Amniotic stem cell (primary cell): ENCODE measurements at regions not wholly inside any gene's neighbourhood (a gene's known extent, or its start where the extent isn't known, plus 50 kb on each side); places are given as distances from the start of the nearest gene placed in this dataset.

Experiments used
- DNase-seq: peaks from one replicate; lab custom pipeline; 2025; lab: John Stamatoyannopoulos, UW

GRCh38 chr20:23205611-23206041, 119.5 kb upstream of the CD93 start:
- no peak for DNase-seq

- DNase-seq: no peak
Measured at GRCh38 chr20:23205211-23205610, 119.1 kb upstream of the CD93 start.

GRCh38 chr20:23203951-23204730, 118.0 kb upstream of the CD93 start:
- DNase-seq: no peak

- DNase-seq: no peak
Measured at GRCh38 chr20:23203310-23203709, 117.2 kb upstream of the CD93 start.

- no peak for DNase-seq
Measured at GRCh38 chr20:23201658-23202057, 115.5 kb upstream of the CD93 start.

GRCh38 chr20:23200914-23201313, 114.8 kb upstream of the CD93 start:
- no peak for DNase-seq

GRCh38 chr20:23200413-23200812, 114.3 kb upstream of the CD93 start:
- no peak for DNase-seq

GRCh38 chr20:23199356-23199755, 113.2 kb upstream of the CD93 start:
- no peak for DNase-seq

GRCh38 chr20:23198815-23199214, 112.7 kb upstream of the CD93 start:
- no peak for DNase-seq

GRCh38 chr20:23197836-23198235, 111.7 kb upstream of the CD93 start:
- DNase-seq: no peak

- DNase-seq: no peak
Measured at GRCh38 chr20:23195636-23196035, 109.5 kb upstream of the CD93 start.

GRCh38 chr20:23193801-23194384, 107.8 kb upstream of the CD93 start:
- DNase-seq: no peak

- no peak for DNase-seq
Measured at GRCh38 chr20:23192469-23192868, 106.3 kb upstream of the CD93 start.

GRCh38 chr20:23190557-23190956, 104.4 kb upstream of the CD93 start:
- DNase-seq: no peak

GRCh38 chr20:23189854-23190253, 103.7 kb upstream of the CD93 start:
- no peak for DNase-seq

GRCh38 chr20:23189341-23189740, 103.2 kb upstream of the CD93 start:
- no peak for DNase-seq

- no peak for DNase-seq
Measured at GRCh38 chr20:23188377-23189169, 102.4 kb upstream of the CD93 start.

GRCh38 chr20:23187751-23188150, 101.6 kb upstream of the CD93 start:
- DNase-seq: no peak

- DNase-seq: no peak
Measured at GRCh38 chr20:23186808-23187207, 100.7 kb upstream of the CD93 start.

GRCh38 chr20:23180451-23180921, 94.4 kb upstream of the CD93 start:
- no peak for DNase-seq

- DNase-seq: no peak
Measured at GRCh38 chr20:23179766-23180403, 93.8 kb upstream of the CD93 start.

GRCh38 chr20:23178806-23179205, 92.7 kb upstream of the CD93 start:
- DNase-seq: no peak
